Fibroblast of lung (primary cell): ENCODE measurements at regions not wholly inside any gene's neighbourhood (a gene's known extent, or its start where the extent isn't known, plus 50 kb on each side); places are given as distances from the start of the nearest gene placed in this dataset.

Experiments
- EZH2 ChIP-seq: IDR thresholded peaks from 2 replicates; pipeline ENCODE4 v1.5.1; 2012; ENCODE audit warnings: low read length, control low read depth, mild to moderate bottlenecking; ENCODE audit errors: missing control alignments
- TF ChIP-seq, protein P1 (sequence below), 2 donors: IDR thresholded peaks in 1 of 2; conservative IDR thresholded peaks in 1 of 2; 1 replicate in 1 of 2; 2 replicates in 1 of 2; pipeline ENCODE4 v1.5.1; 2011 to 2012; ENCODE audit warnings: low read length in 2 of 2, control low read depth in 1 of 2, inconsistent platforms in 1 of 2, low read depth in 1 of 2, mild to moderate bottlenecking in 1 of 2

DNA sequence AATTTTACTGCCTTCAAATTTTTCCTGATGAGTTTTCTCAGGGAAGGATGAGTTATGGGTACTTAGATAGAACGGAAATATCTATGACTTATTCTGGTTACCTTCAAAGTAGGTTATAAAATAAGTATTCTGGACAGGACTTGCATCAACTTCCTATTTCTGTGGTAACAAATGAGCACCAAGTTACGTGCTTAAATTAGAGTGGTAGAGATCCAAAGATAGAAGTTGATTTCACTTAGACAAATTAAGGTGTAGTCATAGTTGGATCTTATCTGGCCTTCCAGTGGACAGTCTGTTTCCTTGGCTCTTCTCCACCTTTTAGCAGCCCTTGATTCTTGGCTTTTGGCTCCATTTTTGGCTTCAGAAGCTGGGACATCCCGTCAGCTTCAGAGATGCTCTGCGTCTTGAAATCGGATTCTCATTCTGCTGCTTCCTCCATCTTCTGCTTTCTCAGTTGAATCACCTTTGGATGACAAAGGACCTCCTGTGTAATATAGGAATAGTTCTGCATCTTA lies 109.9 kb downstream of the ZNF518B start:
- TF ChIP-seq EZH2 = no peak
- TF ChIP-seq, protein P1, sequence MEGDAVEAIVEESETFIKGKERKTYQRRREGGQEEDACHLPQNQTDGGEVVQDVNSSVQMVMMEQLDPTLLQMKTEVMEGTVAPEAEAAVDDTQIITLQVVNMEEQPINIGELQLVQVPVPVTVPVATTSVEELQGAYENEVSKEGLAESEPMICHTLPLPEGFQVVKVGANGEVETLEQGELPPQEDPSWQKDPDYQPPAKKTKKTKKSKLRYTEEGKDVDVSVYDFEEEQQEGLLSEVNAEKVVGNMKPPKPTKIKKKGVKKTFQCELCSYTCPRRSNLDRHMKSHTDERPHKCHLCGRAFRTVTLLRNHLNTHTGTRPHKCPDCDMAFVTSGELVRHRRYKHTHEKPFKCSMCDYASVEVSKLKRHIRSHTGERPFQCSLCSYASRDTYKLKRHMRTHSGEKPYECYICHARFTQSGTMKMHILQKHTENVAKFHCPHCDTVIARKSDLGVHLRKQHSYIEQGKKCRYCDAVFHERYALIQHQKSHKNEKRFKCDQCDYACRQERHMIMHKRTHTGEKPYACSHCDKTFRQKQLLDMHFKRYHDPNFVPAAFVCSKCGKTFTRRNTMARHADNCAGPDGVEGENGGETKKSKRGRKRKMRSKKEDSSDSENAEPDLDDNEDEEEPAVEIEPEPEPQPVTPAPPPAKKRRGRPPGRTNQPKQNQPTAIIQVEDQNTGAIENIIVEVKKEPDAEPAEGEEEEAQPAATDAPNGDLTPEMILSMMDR (conservative IDR thresholded peaks at IDR 0.05 in 1 of 2, IDR thresholded peaks at IDR 0.05 in 1 of 2; ENCODE audit: low read depth in 1 of 2, low read length in 2 of 2) = no peak
